GM23248 (cell line): ENCODE measurements at regions not wholly inside any gene's neighbourhood (a gene's known extent, or its start where the extent isn't known, plus 50 kb on each side); places are given as distances from the start of the nearest gene placed in this dataset.

Experiments used
- DNase-seq: peaks from one replicate; pipeline ENCODE4 v3.0.0-alpha.2; 2015
- H2AFZ ChIP-seq: fragments of 200-600 bp; sonication (generic); 2 replicates; pipeline ENCODE4 v1.6.1; 2016; ENCODE audit warnings: antibody characterized with exemption
- H3F3A ChIP-seq: fragments of 200-600 bp; sonication (generic); 2 replicates; pipeline ENCODE4 v1.6.1; 2016; ENCODE audit warnings: mild to moderate bottlenecking, antibody characterized with exemption, mixed run types; ENCODE audit not compliant: insufficient read depth
- H3K27ac ChIP-seq: fragments of 200-600 bp; sonication (generic); 2 replicates; pipeline ENCODE4 v1.5.1; 2016; ENCODE audit warnings: mild to moderate bottlenecking
- H3K27me3 ChIP-seq: fragments of 200-600 bp; sonication (generic); replicated peaks from 2 replicates; pipeline ENCODE4 v1.6.1; 2016; ENCODE audit warnings: mild to moderate bottlenecking; ENCODE audit not compliant: insufficient read depth
- H3K36me3 ChIP-seq: fragments of 200-600 bp; sonication (generic); 2 replicates; pipeline ENCODE4 v1.6.1; 2016; ENCODE audit warnings: low read depth, mild to moderate bottlenecking
- H3K4me1 ChIP-seq: fragments of 200-600 bp; sonication (generic); 2 replicates; pipeline ENCODE4 v1.6.1; 2016; ENCODE audit warnings: mild to moderate bottlenecking; ENCODE audit not compliant: insufficient read depth
- H3K4me2 ChIP-seq: fragments of 200-600 bp; sonication (generic); one replicate; pipeline ENCODE4 v1.6.1; 2016; ENCODE audit warnings: mild to moderate bottlenecking; ENCODE audit not compliant: unreplicated experiment
- H3K4me3 ChIP-seq: fragments of 200-600 bp; sonication (generic); 2 replicates; pipeline ENCODE4 v1.5.1; 2016; ENCODE audit warnings: mild to moderate bottlenecking
- H3K79me2 ChIP-seq: fragments of 200-600 bp; sonication (generic); 2 replicates; pipeline ENCODE4 v1.6.1; 2016; ENCODE audit warnings: mild to moderate bottlenecking; ENCODE audit not compliant: insufficient read depth
- H3K9ac ChIP-seq: fragments of 200-600 bp; sonication (generic); 2 replicates; pipeline ENCODE4 v1.6.1; 2016; ENCODE audit warnings: mild to moderate bottlenecking
- H3K9me2 ChIP-seq: fragments of 200-600 bp; sonication (generic); 2 replicates; pipeline ENCODE4 v1.6.1; 2016; ENCODE audit warnings: mixed run types, mild to moderate bottlenecking, moderate library complexity; ENCODE audit not compliant: insufficient read depth
- H3K9me3 ChIP-seq: fragments of 200-600 bp; sonication (generic); one replicate; pipeline ENCODE4 v1.6.1; 2017; ENCODE audit warnings: low read depth
- H4K20me1 ChIP-seq: fragments of 200-600 bp; sonication (generic); 2 replicates; pipeline ENCODE4 v1.6.0; 2016; ENCODE audit not compliant: insufficient read depth
- EZH2 ChIP-seq: fragments of 200-600 bp; sonication (generic); IDR thresholded peaks from 2 replicates; pipeline ENCODE4 v1.6.1; 2018; ENCODE audit warnings: antibody characterized with exemption, mild to moderate bottlenecking; ENCODE audit not compliant: insufficient read depth, poor library complexity, severe bottlenecking
- EZH2phosphoT487 ChIP-seq: fragments of 200-600 bp; sonication (generic); IDR thresholded peaks from 2 replicates; pipeline ENCODE4 v1.6.1; 2018; ENCODE audit warnings: antibody characterized with exemption, moderate library complexity, mild to moderate bottlenecking, low read depth; ENCODE audit not compliant: insufficient read depth
- WGBS, 2 experiments: methylation state at CpG; one replicate each; pipeline ENCODE4 v1.1.6; 2015 to 2017; ENCODE audit warnings: low lambda C conversion rate in 2 of 2, low coverage in 1 of 2; ENCODE audit errors: missing lambda C conversion rate in 2 of 2; 5-methylcytosine and 5-hydroxymethylcytosine counted together
- in situ Hi-C: fragments of 300-500 bp; cut with MboI; formaldehyde crosslinking; loops from 2 replicates; pipeline ENCODE4 v1.15.0; 2020

- Histone ChIP-seq H3K27me3 (no peaks in the 10 kb centered on the region), H3K4me3 (no peak overlapping the region), H3K9me3 (no peaks in the 10 kb centered on the region), H3K4me1 (peaks cover 6% of the 10 kb centered on the region; the same call in 1 of the 2 replicates), H3F3A (no peaks in the 10 kb centered on the region), H3K36me3 (no peaks in the 10 kb centered on the region), H3K9ac (no peak overlapping the region), H3K27ac (no peak overlapping the region), H4K20me1 (no peaks in the 10 kb centered on the region), H3K79me2 (no peaks in the 10 kb centered on the region), H3K4me2 (no peak overlapping the region), H2AFZ (no peak overlapping the region), H3K9me2 (no peaks in the 10 kb centered on the region; the same call in 1 of the 2 replicates)
- 65 to 66% methylated on average over 1 of the region's 1 CpG for WGBS, 2 experiments
- TF ChIP-seq EZH2phosphoT487 = no peak
- in situ Hi-C loops = no loop called here
- DNase-seq = no peak
Measured at GRCh38 chr3:147740928-147741327, 331.8 kb downstream of the ZIC1 start.

GRCh38 chr3:147744967-147745366, 335.8 kb downstream of the ZIC1 start:
- Histone ChIP-seq H3K9me2 (no peaks in the 10 kb centered on the region; the same call in 1 of the 2 replicates), H3K9me3 (no peaks in the 10 kb centered on the region), H3K27me3 (no peaks in the 10 kb centered on the region), H3K9ac (no peak overlapping the region), H3K79me2 (no peaks in the 10 kb centered on the region), H3K36me3 (no peaks in the 10 kb centered on the region), H3K4me1 (peaks cover 6% of the 10 kb centered on the region; the same call in 1 of the 2 replicates), H3K4me2 (no peak overlapping the region), H3K4me3 (no peak overlapping the region), H3F3A (no peaks in the 10 kb centered on the region), H2AFZ (no peak overlapping the region), H3K27ac (no peak overlapping the region), H4K20me1 (no peaks in the 10 kb centered on the region)
- in situ Hi-C loops = no loop called here
- 43 to 49% methylated on average over 2 of the region's 2 CpGs for WGBS, 2 experiments
- TF ChIP-seq EZH2 (no peak), EZH2phosphoT487 (no peak)
- no peak for DNase-seq

GRCh38 chr3:147755310-147755709, 346.1 kb downstream of the ZIC1 start:
- Histone ChIP-seq H3K9ac (no peak overlapping the region), H3K9me2 (no peaks in the 10 kb centered on the region), H3K4me2 (no peak overlapping the region), H3K9me3 (no peaks in the 10 kb centered on the region), H3K4me1 (no peaks in the 10 kb centered on the region), H3K4me3 (no peak overlapping the region), H2AFZ (no peak overlapping the region), H3K79me2 (no peaks in the 10 kb centered on the region), H3K27ac (no peak overlapping the region), H3F3A (no peaks in the 10 kb centered on the region), H3K27me3 (no peaks in the 10 kb centered on the region), H4K20me1 (no peaks in the 10 kb centered on the region), H3K36me3 (no peaks in the 10 kb centered on the region)
- DNase-seq = no peak
- in situ Hi-C loops = no loop called here
- no peak for TF ChIP-seq EZH2phosphoT487
- no peak for TF ChIP-seq EZH2
- 85 to 93% methylated on average over 3 of the region's 3 CpGs for WGBS, 2 experiments

GRCh38 chr3:147756476-147756875, 347.3 kb downstream of the ZIC1 start:
- H3F3A ChIP-seq = no peaks in the 10 kb centered on the region
- no peaks in the 10 kb centered on the region for H3K9me3 ChIP-seq
- H3K4me1 ChIP-seq = no peaks in the 10 kb centered on the region
- TF ChIP-seq EZH2phosphoT487 (no peak), EZH2 (no peak)
- H3K9ac ChIP-seq = no peak overlapping the region
- no peak overlapping the region for H3K4me2 ChIP-seq
- H3K27me3 ChIP-seq = no peaks in the 10 kb centered on the region
- in situ Hi-C loops = no loop called here
- H2AFZ ChIP-seq = no peak overlapping the region
- H3K36me3 ChIP-seq = no peaks in the 10 kb centered on the region
- no peak for DNase-seq
- H3K9me2 ChIP-seq = no peaks in the 10 kb centered on the region
- no peaks in the 10 kb centered on the region for H4K20me1 ChIP-seq
- WGBS, 2 experiments = 79 to 85% methylated on average over 3 of the region's 3 CpGs
- H3K4me3 ChIP-seq = no peak overlapping the region
- no peaks in the 10 kb centered on the region for H3K79me2 ChIP-seq
- H3K27ac ChIP-seq = no peak overlapping the region

- H3K4me1 ChIP-seq = no peaks in the 10 kb centered on the region
- TF ChIP-seq EZH2phosphoT487 (no peak), EZH2 (no peak)
- no peak overlapping the region for H3K9ac ChIP-seq
- DNase-seq = no peak
- in situ Hi-C loops = no loop called here
- H4K20me1 ChIP-seq = no peaks in the 10 kb centered on the region
- H3K4me2 ChIP-seq = no peak overlapping the region
- no peak overlapping the region for H3K4me3 ChIP-seq
- no peaks in the 10 kb centered on the region for H3F3A ChIP-seq
- 57 to 67% methylated on average over 3 of the region's 3 CpGs for WGBS, 2 experiments
- H3K27me3 ChIP-seq = no peaks in the 10 kb centered on the region
- no peak overlapping the region for H2AFZ ChIP-seq
- H3K9me2 ChIP-seq = no peaks in the 10 kb centered on the region
- H3K9me3 ChIP-seq = no peaks in the 10 kb centered on the region
- H3K36me3 ChIP-seq = no peaks in the 10 kb centered on the region
- H3K79me2 ChIP-seq = no peaks in the 10 kb centered on the region
- no peak overlapping the region for H3K27ac ChIP-seq
Measured at GRCh38 chr3:147757866-147758265, 348.7 kb downstream of the ZIC1 start.
